Endothelial cell (in vitro differentiated cells): ENCODE measurements at regions not wholly inside any gene's neighbourhood (a gene's known extent, or its start where the extent isn't known, plus 50 kb on each side); places are given as distances from the start of the nearest gene placed in this dataset.

ENCODE experiments used
- DNase-seq: peaks from one replicate; pipeline ENCODE4 v3.0.0; 2021; ENCODE audit warnings: low spot score
- H3K27ac Mint-ChIP-seq: one replicate; pipeline ENCODE4 v1.8.0; 2021; ENCODE audit warnings: mixed read lengths, inconsistent platforms; ENCODE audit not compliant: unreplicated experiment
- H3K27me3 Mint-ChIP-seq: one replicate; pipeline ENCODE4 v1.8.0; 2021; ENCODE audit warnings: mild to moderate bottlenecking, moderate library complexity, mixed read lengths, inconsistent platforms; ENCODE audit not compliant: unreplicated experiment
- H3K36me3 Mint-ChIP-seq: one replicate; pipeline ENCODE4 v1.8.0; 2021; ENCODE audit warnings: mild to moderate bottlenecking, low read depth, mixed read lengths, inconsistent platforms; ENCODE audit not compliant: unreplicated experiment
- H3K4me1 Mint-ChIP-seq: one replicate; pipeline ENCODE4 v1.8.0; 2021; ENCODE audit warnings: mild to moderate bottlenecking, mixed read lengths, inconsistent platforms; ENCODE audit not compliant: unreplicated experiment
- H3K4me3 Mint-ChIP-seq: one replicate; pipeline ENCODE4 v1.8.0; 2021; ENCODE audit warnings: mild to moderate bottlenecking, mixed read lengths, inconsistent platforms; ENCODE audit not compliant: unreplicated experiment
- H3K9me3 Mint-ChIP-seq: one replicate; pipeline ENCODE4 v1.8.0; 2021; ENCODE audit warnings: mixed read lengths, inconsistent platforms; ENCODE audit not compliant: unreplicated experiment
- TF ChIP-seq, protein P1 (sequence below): fragments of 200-600 bp; sonication (generic); IDR thresholded peaks from one replicate; pipeline ENCODE4 v1.5.0; 2021; ENCODE audit warnings: antibody characterized with exemption; ENCODE audit not compliant: unreplicated experiment

DNA sequence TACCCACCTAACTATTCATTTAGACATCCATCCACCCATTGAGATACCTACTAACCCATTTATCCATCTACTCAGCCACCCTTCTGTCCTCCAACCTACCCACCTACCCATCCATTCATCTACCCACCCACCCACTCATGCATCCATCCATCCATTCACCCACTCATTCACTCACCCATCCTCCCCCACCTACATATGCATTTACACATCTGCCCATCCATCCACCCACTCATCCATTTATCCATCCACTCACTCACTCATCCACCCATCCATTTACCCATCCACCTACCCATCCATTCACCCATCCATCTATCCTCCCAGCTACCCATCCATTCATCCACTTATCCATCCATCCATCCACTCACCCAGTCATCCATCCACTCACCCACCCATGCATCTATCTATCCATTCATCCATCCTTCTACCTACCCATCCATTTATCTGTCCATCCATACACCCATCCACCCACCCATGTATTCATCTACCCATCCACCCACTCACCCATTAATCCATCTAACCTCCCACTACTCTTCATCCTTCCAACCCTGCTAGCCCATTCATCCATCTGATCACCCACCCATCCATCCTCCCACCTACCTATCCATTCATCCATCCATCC, 378.7 kb downstream of the CTTN start:
- Mint-ChIP-seq H3K4me3 (no peak overlapping the region), H3K9me3 (no peaks in the 10 kb centered on the region), H3K36me3 (peaks cover 5% of the 10 kb centered on the region), H3K4me1 (peaks cover 9% of the 10 kb centered on the region), H3K27ac (no peak overlapping the region), H3K27me3 (peaks cover 2% of the 10 kb centered on the region)
- TF ChIP-seq, protein P1, sequence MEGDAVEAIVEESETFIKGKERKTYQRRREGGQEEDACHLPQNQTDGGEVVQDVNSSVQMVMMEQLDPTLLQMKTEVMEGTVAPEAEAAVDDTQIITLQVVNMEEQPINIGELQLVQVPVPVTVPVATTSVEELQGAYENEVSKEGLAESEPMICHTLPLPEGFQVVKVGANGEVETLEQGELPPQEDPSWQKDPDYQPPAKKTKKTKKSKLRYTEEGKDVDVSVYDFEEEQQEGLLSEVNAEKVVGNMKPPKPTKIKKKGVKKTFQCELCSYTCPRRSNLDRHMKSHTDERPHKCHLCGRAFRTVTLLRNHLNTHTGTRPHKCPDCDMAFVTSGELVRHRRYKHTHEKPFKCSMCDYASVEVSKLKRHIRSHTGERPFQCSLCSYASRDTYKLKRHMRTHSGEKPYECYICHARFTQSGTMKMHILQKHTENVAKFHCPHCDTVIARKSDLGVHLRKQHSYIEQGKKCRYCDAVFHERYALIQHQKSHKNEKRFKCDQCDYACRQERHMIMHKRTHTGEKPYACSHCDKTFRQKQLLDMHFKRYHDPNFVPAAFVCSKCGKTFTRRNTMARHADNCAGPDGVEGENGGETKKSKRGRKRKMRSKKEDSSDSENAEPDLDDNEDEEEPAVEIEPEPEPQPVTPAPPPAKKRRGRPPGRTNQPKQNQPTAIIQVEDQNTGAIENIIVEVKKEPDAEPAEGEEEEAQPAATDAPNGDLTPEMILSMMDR = no peak
- no peak for DNase-seq

DNA sequence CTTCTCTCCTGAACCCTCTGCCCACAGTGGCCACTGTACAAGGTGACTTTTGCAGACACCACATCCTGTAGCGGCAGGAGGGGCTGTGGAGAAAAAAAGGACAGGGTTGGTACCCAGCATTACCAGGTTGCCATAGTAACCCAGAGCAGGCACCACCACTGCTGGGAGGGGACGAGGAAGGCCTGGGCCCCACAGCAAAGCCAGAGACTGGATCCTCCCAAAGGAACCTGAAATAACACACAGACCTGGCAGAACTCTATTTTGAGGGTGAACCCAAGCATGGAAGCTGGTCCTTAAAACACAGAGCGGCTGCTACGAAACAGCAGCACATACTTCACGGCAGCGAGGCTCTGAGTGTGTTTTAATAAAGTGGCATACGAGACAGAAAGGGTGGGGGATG, 380.6 kb downstream of the CTTN start:
- TF ChIP-seq, protein P1 = no peak
- DNase-seq = no peak
- H3K4me1 Mint-ChIP-seq = peaks cover 9% of the 10 kb centered on the region
- H3K4me3 Mint-ChIP-seq = no peak overlapping the region
- H3K9me3 Mint-ChIP-seq = no peaks in the 10 kb centered on the region
- no peak overlapping the region for H3K27ac Mint-ChIP-seq
- H3K27me3 Mint-ChIP-seq = peaks cover 2% of the 10 kb centered on the region
- peaks cover 3% of the 10 kb centered on the region for H3K36me3 Mint-ChIP-seq

- TF ChIP-seq, protein P1 = no peak
- Mint-ChIP-seq H3K9me3 (no peaks in the 10 kb centered on the region), H3K27ac (no peak overlapping the region), H3K4me3 (no peak overlapping the region), H3K27me3 (peaks cover 2% of the 10 kb centered on the region), H3K4me1 (peaks cover 9% of the 10 kb centered on the region), H3K36me3 (no peaks in the 10 kb centered on the region)
- DNase-seq = no peak
Measured at GRCh38 chr11:70779433-70780245, 381.3 kb downstream of the CTTN start.

DNA sequence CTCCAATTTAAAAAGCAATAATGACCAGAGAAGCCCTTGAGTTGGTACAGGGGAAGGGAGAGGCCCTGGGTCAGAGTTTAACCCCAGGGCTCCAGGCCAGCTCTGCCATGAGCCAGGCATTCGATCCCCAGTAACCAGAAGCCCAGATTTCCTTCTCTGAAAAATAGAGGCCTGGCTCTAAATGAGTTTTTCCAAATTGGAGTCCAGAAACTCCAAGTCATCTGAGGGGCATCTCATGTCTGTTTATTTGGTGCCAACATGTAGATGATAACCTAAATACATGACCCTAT, 381.9 kb downstream of the CTTN start:
- no peak overlapping the region for H3K27ac Mint-ChIP-seq
- no peaks in the 10 kb centered on the region for H3K9me3 Mint-ChIP-seq
- TF ChIP-seq, protein P1 = no peak
- H3K4me1 Mint-ChIP-seq = peaks cover 9% of the 10 kb centered on the region
- no peak overlapping the region for H3K4me3 Mint-ChIP-seq
- H3K27me3 Mint-ChIP-seq = peaks cover 2% of the 10 kb centered on the region
- H3K36me3 Mint-ChIP-seq = no peaks in the 10 kb centered on the region
- DNase-seq = no peak

- Mint-ChIP-seq H3K9me3 (no peaks in the 10 kb centered on the region), H3K36me3 (no peaks in the 10 kb centered on the region), H3K4me3 (no peak overlapping the region), H3K27ac (no peak overlapping the region), H3K27me3 (peaks cover 2% of the 10 kb centered on the region), H3K4me1 (peaks cover 9% of the 10 kb centered on the region)
- DNase-seq = no peak
- TF ChIP-seq, protein P1 = no peak
Measured at GRCh38 chr11:70782401-70782913, 384.1 kb downstream of the CTTN start.
